K562 (cell line): ENCODE measurements at regions not wholly inside any gene's neighbourhood (a gene's known extent, or its start where the extent isn't known, plus 50 kb on each side); places are given as distances from the start of the nearest gene placed in this dataset.

ENCODE experiments used
- ELF2 ChIP-seq: fragments of 250-450 bp; sonication (Bioruptor Pico); IDR thresholded peaks from 2 replicates; pipeline ENCODE4 v1.5.0; 2021; ENCODE audit warnings: mild to moderate bottlenecking
- EP300 ChIP-seq: IDR thresholded peaks from 2 replicates; pipeline ENCODE4 v1.6.1; 2012; ENCODE audit warnings: low read length, improper control_type of control experiment
- HDAC2 ChIP-seq: fragments of 450-650 bp; IDR thresholded peaks from 2 replicates; pipeline ENCODE4 v1.6.1; 2016; ENCODE audit warnings: mild to moderate bottlenecking
- HNRNPLL ChIP-seq: fragments of 200-400 bp; formaldehyde crosslinking; IDR thresholded peaks from 2 replicates; pipeline ENCODE4 v1.6.1; 2017; ENCODE audit warnings: low read length, low read depth, mild to moderate bottlenecking; ENCODE audit not compliant: poor library complexity, severe bottlenecking
- ZBTB33 ChIP-seq: sonication (generic); formaldehyde crosslinking; IDR thresholded peaks from 2 replicates; pipeline ENCODE4 v1.8.1; 2023; ENCODE audit warnings: mild to moderate bottlenecking, missing genetic modification reagents
- TF ChIP-seq, protein P1 (sequence below), 3 experiments: IDR thresholded peaks in 2 of 3; conservative IDR thresholded peaks in 1 of 3; 2 replicates each; pipeline ENCODE4 v1.5.1; 2011 to 2012; ENCODE audit warnings: low read length in 3 of 3, mild to moderate bottlenecking in 3 of 3, control low read depth in 2 of 3, improper control_type of control experiment in 1 of 3, inconsistent platforms in 1 of 3, low read depth in 1 of 3, mixed read lengths in 1 of 3, moderate library complexity in 1 of 3; ENCODE audit not compliant: insufficient read depth in 2 of 3

DNA sequence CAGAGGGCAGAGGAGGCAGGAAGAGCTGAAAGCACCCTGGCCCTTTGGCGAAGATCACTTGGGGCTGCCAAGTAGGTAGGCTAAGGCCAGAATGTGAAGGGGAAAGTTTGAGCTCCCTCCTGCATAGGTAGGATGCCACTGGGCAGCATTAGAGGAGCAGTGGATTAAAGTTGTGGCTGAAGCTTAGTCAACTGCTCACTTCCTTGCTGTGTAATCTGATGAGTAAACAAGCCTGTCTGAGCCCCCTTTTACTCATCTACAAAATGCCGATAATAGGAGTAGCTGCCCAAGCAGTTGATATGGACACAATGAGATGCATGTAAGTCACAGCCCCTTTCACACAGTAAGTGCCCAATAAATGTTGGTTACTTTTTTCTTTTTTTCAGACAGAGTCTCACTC is 216.4 kb downstream of the MN1 start:
- TF ChIP-seq HDAC2 (no peak), ZBTB33 (no peak), ELF2 (CRISPR knock-in tag) (no peak), EP300 (no peak), HNRNPLL (no peak)
- TF ChIP-seq, protein P1, sequence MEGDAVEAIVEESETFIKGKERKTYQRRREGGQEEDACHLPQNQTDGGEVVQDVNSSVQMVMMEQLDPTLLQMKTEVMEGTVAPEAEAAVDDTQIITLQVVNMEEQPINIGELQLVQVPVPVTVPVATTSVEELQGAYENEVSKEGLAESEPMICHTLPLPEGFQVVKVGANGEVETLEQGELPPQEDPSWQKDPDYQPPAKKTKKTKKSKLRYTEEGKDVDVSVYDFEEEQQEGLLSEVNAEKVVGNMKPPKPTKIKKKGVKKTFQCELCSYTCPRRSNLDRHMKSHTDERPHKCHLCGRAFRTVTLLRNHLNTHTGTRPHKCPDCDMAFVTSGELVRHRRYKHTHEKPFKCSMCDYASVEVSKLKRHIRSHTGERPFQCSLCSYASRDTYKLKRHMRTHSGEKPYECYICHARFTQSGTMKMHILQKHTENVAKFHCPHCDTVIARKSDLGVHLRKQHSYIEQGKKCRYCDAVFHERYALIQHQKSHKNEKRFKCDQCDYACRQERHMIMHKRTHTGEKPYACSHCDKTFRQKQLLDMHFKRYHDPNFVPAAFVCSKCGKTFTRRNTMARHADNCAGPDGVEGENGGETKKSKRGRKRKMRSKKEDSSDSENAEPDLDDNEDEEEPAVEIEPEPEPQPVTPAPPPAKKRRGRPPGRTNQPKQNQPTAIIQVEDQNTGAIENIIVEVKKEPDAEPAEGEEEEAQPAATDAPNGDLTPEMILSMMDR (IDR thresholded peaks at IDR 0.05 in 2 of 3, conservative IDR thresholded peaks at IDR 0.05 in 1 of 3; ENCODE audit: insufficient read depth in 2 of 3, low read depth in 1 of 3, low read length in 3 of 3): no peak
